H1 (cell line): ENCODE measurements at regions not wholly inside any gene's neighbourhood (a gene's known extent, or its start where the extent isn't known, plus 50 kb on each side); places are given as distances from the start of the nearest gene placed in this dataset.
A peak's percentile ranks its signal among the peaks of the same experiment; 100 is the strongest.

Source experiments
- CTCF ChIA-PET: fragments of 300-600 bp; sonication (Branson Sonifier 250); formaldehyde crosslinking; loops from one replicate; lab custom pipeline; 2021; ENCODE audit not compliant: partially characterized antibody; lab: Charles Lee
- POLR2A ChIA-PET: fragments of 300-600 bp; sonication (Branson Sonifier 250); formaldehyde crosslinking; loops from one replicate; lab custom pipeline; 2021; ENCODE audit warnings: inconsistent platforms; ENCODE audit not compliant: partially characterized antibody; lab: Charles Lee
- DNase-seq, 2 experiments: peaks; one replicate each; pipeline versions ENCODE4 v3.0.0 to v3.0.0-alpha.2; 2010 to 2022; ENCODE audit warnings: low spot score in 2 of 2, low read depth in 1 of 2, mixed read lengths in 1 of 2
- FAIRE-seq: peaks from 2 replicates; lab custom pipeline; 2011; peaks lifted over from hg19 to GRCh38; lab: Jason Lieb, UNC
- H2AFZ ChIP-seq: 2 replicates; pipeline ENCODE4 v1.8.1; 2012; ENCODE audit warnings: low read length, inconsistent platforms
- H2AK5ac ChIP-seq: 2 replicates; pipeline ENCODE4 v1.6.1; 2013; ENCODE audit warnings: low read depth, low read length
- H2BK120ac ChIP-seq: replicated peaks from 2 replicates; pipeline ENCODE3; 2013; ENCODE audit warnings: low read depth, low read length, inconsistent platforms
- H2BK12ac ChIP-seq: 2 replicates; pipeline ENCODE4 v1.6.1; 2013; ENCODE audit warnings: low read depth, low read length
- H2BK15ac ChIP-seq: 2 replicates; pipeline ENCODE4 v1.6.1; 2013; ENCODE audit warnings: low read length
- H2BK20ac ChIP-seq: 2 replicates; pipeline ENCODE4 v1.6.1; 2013; ENCODE audit warnings: low read length
- H2BK5ac ChIP-seq: 2 replicates; pipeline ENCODE4 v1.6.1; 2013; ENCODE audit warnings: low read depth, low read length
- H3K14ac ChIP-seq: 2 replicates; pipeline ENCODE4 v1.6.1; 2013; ENCODE audit warnings: inconsistent platforms; ENCODE audit not compliant: insufficient read length
- H3K18ac ChIP-seq: 2 replicates; pipeline ENCODE4 v1.6.1; 2013; ENCODE audit warnings: low read length; ENCODE audit errors: extremely low read depth
- H3K23ac ChIP-seq: 2 replicates; pipeline ENCODE4 v1.6.1; 2013; ENCODE audit warnings: inconsistent platforms; ENCODE audit not compliant: insufficient read length
- H3K23me2 ChIP-seq: 2 replicates; pipeline ENCODE4 v1.6.1; 2013; ENCODE audit warnings: low read depth, low read length
- H3K27ac ChIP-seq: 2 replicates; pipeline ENCODE4 v1.6.1; 2011; ENCODE audit warnings: low read depth, low read length, inconsistent platforms
- H3K27me3 ChIP-seq, 4 experiments: replicated peaks in 1 of 4; 1 replicate in 1 of 4; 2 replicates in 3 of 4; pipeline versions ENCODE4 v1.6.1 to v1.8.1; 2011 to 2013; ENCODE audit warnings: low read length in 3 of 4, mild to moderate bottlenecking in 3 of 4, inconsistent platforms in 2 of 4, mixed read lengths in 2 of 4, moderate library complexity in 1 of 4; ENCODE audit not compliant: control insufficient read depth in 3 of 4, insufficient read depth in 3 of 4; ENCODE audit errors: extremely low read depth in 1 of 4
- H3K36me3 ChIP-seq, 4 experiments: 2 replicates each; pipeline versions ENCODE4 v1.6.1 to v1.8.1; 2011 to 2013; ENCODE audit warnings: mild to moderate bottlenecking in 4 of 4, low read length in 3 of 4, moderate library complexity in 2 of 4, control low read depth in 1 of 4, inconsistent platforms in 1 of 4; ENCODE audit not compliant: insufficient read depth in 4 of 4, control insufficient read depth in 2 of 4
- H3K4ac ChIP-seq: replicated peaks from 2 replicates; pipeline ENCODE3; 2013; ENCODE audit warnings: low read length, low read depth, mixed read lengths, inconsistent platforms; ENCODE audit not compliant: insufficient read length
- H3K4me1 ChIP-seq, 4 experiments: replicated peaks in 1 of 4; 1 replicate in 1 of 4; 2 replicates in 3 of 4; pipeline versions ENCODE4 v1.6.1 to v1.8.1; 2011 to 2013; ENCODE audit warnings: low read length in 3 of 4, inconsistent platforms in 2 of 4, mixed read lengths in 1 of 4; ENCODE audit not compliant: insufficient read depth in 4 of 4, control insufficient read depth in 3 of 4
- H3K4me2 ChIP-seq, 2 experiments: 2 replicates each; pipeline versions ENCODE4 v1.6.1 to v1.8.1; 2011 to 2013; ENCODE audit warnings: low read depth in 2 of 2, low read length in 2 of 2, control low read depth in 1 of 2, inconsistent platforms in 1 of 2, mild to moderate bottlenecking in 1 of 2; ENCODE audit not compliant: insufficient read depth in 1 of 2
- H3K4me3 ChIP-seq, 4 experiments: fragments of 200-600, 300-600 bp in 1 of 4; sonication (generic), shearing (Covaris generic), sonication (Bioruptor Twin) in 1 of 4; 2 replicates each; pipeline versions ENCODE4 v1.5.1 to v1.8.1; 2011 to 2016; ENCODE audit warnings: low read length in 4 of 4, low read depth in 3 of 4, control low read depth in 2 of 4, inconsistent platforms in 2 of 4, mild to moderate bottlenecking in 2 of 4, mixed read lengths in 1 of 4, moderate library complexity in 1 of 4; ENCODE audit not compliant: insufficient read depth in 2 of 4; ENCODE audit errors: extremely low read depth in 1 of 4
- H3K56ac ChIP-seq: replicated peaks from 2 replicates; pipeline ENCODE3; 2013; ENCODE audit warnings: low read depth, mild to moderate bottlenecking, mixed read lengths, low read length, inconsistent platforms; ENCODE audit not compliant: insufficient read length
- H3K79me1 ChIP-seq: 2 replicates; pipeline ENCODE4 v1.6.1; 2013; ENCODE audit warnings: low read depth, low read length, control low read depth
- H3K79me2 ChIP-seq, 2 experiments: 2 replicates each; pipeline versions ENCODE4 v1.6.1 to v1.8.1; 2012 to 2013; ENCODE audit warnings: low read length in 2 of 2, mild to moderate bottlenecking in 2 of 2, inconsistent platforms in 1 of 2; ENCODE audit not compliant: insufficient read depth in 2 of 2, control insufficient read depth in 1 of 2
- H3K9ac ChIP-seq, 4 experiments: replicated peaks in 1 of 4; 1 replicate in 1 of 4; 2 replicates in 3 of 4; pipeline versions ENCODE4 v1.6.1 to v1.8.1; 2011 to 2013; ENCODE audit warnings: low read depth in 3 of 4, low read length in 3 of 4, control low read depth in 2 of 4, mild to moderate bottlenecking in 2 of 4, moderate library complexity in 2 of 4, inconsistent platforms in 1 of 4; ENCODE audit errors: extremely low read depth in 1 of 4
- H3K9me3 ChIP-seq, 2 experiments: 2 replicates each; pipeline versions ENCODE4 v1.6.1 to v1.8.1; 2012 to 2013; ENCODE audit warnings: mild to moderate bottlenecking in 2 of 2, moderate library complexity in 2 of 2, control low read depth in 1 of 2, inconsistent platforms in 1 of 2, low read depth in 1 of 2, low read length in 1 of 2, mixed read lengths in 1 of 2; ENCODE audit not compliant: insufficient read depth in 2 of 2
- H4K20me1 ChIP-seq, 2 experiments: replicated peaks in 1 of 2; 2 replicates each; pipeline versions ENCODE3 to v1.8.1; 2011 to 2013; ENCODE audit warnings: inconsistent platforms in 2 of 2, low read length in 2 of 2, mild to moderate bottlenecking in 1 of 2; ENCODE audit not compliant: insufficient read depth in 2 of 2, control insufficient read depth in 1 of 2
- H4K5ac ChIP-seq: 2 replicates; pipeline ENCODE4 v1.6.1; 2013; ENCODE audit warnings: low read length, low read depth, mixed read lengths, inconsistent platforms; ENCODE audit not compliant: insufficient read length
- H4K8ac ChIP-seq: 2 replicates; pipeline ENCODE4 v1.8.0; 2013; ENCODE audit warnings: mild to moderate bottlenecking, moderate library complexity, low read length, inconsistent platforms; ENCODE audit not compliant: insufficient read depth; ENCODE audit errors: extremely low read depth
- H4K91ac ChIP-seq: replicated peaks from 2 replicates; pipeline ENCODE3; 2013; ENCODE audit warnings: low read length, mixed read lengths, inconsistent platforms; ENCODE audit not compliant: insufficient read length
- EZH2 ChIP-seq: fragments of 200-600 bp; sonication (generic); IDR thresholded peaks from 2 replicates; pipeline ENCODE4 v1.7.1; 2012; ENCODE audit warnings: low read depth, mild to moderate bottlenecking, moderate library complexity, low read length, inconsistent platforms; ENCODE audit not compliant: severe bottlenecking
- FOSL1 ChIP-seq: IDR thresholded peaks from 2 replicates; pipeline ENCODE4 v1.6.1; 2011; ENCODE audit warnings: mild to moderate bottlenecking, low read depth, low read length, moderate library complexity; ENCODE audit not compliant: insufficient read depth
- JUN ChIP-seq: IDR thresholded peaks from 2 replicates; pipeline ENCODE4 v1.6.1; 2011; ENCODE audit warnings: low read depth, mild to moderate bottlenecking, improper control_type of control experiment, low read length
- RAD21 ChIP-seq, 2 experiments: IDR thresholded peaks in 1 of 2; conservative IDR thresholded peaks in 1 of 2; 2 replicates each; pipeline ENCODE4 v1.6.1; 2011; ENCODE audit warnings: low read depth in 2 of 2, low read length in 2 of 2, improper control_type of control experiment in 1 of 2, inconsistent platforms in 1 of 2, mild to moderate bottlenecking in 1 of 2, moderate library complexity in 1 of 2
- RFX5 ChIP-seq: IDR thresholded peaks from 2 replicates; pipeline ENCODE4 v1.6.1; 2011; ENCODE audit warnings: low read depth, low read length, improper control_type of control experiment, borderline replicate concordance
- RXRA ChIP-seq: IDR thresholded peaks from 2 replicates; pipeline ENCODE4 v1.6.1; 2011; ENCODE audit warnings: low read depth, mild to moderate bottlenecking, low read length, moderate library complexity; ENCODE audit not compliant: insufficient read depth
- SP2 ChIP-seq: IDR thresholded peaks from 2 replicates; pipeline ENCODE4 v1.6.1; 2012; ENCODE audit warnings: mild to moderate bottlenecking, low read length, inconsistent platforms
- TAF1 ChIP-seq: IDR thresholded peaks from 2 replicates; pipeline ENCODE4 v1.6.1; 2011; ENCODE audit warnings: mild to moderate bottlenecking, low read depth, low read length
- YY1 ChIP-seq: IDR thresholded peaks from 2 replicates; pipeline ENCODE4 v1.6.1; 2011; ENCODE audit warnings: low read depth, mild to moderate bottlenecking, low read length
- whole genome bisulfite sequencing, 2 experiments: shearing (Covaris generic) in 1 of 2; methylation state at CpG; one replicate each; pipeline versions ENCODE4 v1.1.6 to v1.1.7; 2013 to 2015; ENCODE audit warnings: low lambda C conversion rate in 2 of 2, mixed read lengths in 2 of 2, inconsistent platforms in 1 of 2, low coverage in 1 of 2, missing lambda C conversion rate in 1 of 2; ENCODE audit not compliant: insufficient replicate concordance in 2 of 2, insufficient coverage in 1 of 2, insufficient read length in 1 of 2; ENCODE audit errors: extremely low coverage in 1 of 2, missing lambda C conversion rate in 1 of 2; 5-methylcytosine and 5-hydroxymethylcytosine counted together
- TF ChIP-seq, protein P1 (sequence below): IDR thresholded peaks from 2 replicates; pipeline ENCODE4 v1.6.1; 2012; ENCODE audit warnings: inconsistent platforms
- TF ChIP-seq, protein P2 (sequence below), 3 experiments: IDR thresholded peaks; 1 replicate in 2 of 3; 2 replicates in 1 of 3; pipeline versions ENCODE4 v1.5.1 to v1.6.1; 2011; ENCODE audit warnings: low read length in 3 of 3, mild to moderate bottlenecking in 3 of 3, inconsistent platforms in 2 of 3, low read depth in 1 of 3, moderate library complexity in 1 of 3; ENCODE audit not compliant: insufficient read depth in 1 of 3; ENCODE audit errors: control extremely low read depth in 1 of 3

DNA sequence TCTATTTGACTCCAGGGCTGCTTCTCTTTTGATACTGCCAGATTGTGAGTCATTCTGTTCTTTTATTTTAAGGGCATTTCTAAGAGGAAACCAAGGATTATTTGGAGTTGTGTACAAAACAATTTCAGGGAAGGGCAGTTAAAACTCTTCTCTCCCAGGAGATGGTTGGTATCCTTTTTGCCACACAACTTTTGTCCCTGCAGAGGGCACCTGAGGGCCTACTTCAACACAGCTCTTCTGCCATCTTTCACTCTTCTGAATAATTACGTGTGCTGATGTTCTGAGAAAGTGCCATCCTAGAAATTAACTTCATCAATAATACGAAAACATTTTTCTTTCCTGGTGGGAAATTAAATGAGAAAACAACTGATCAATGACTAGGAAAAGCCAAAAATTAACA lies 75.7 kb upstream of the GADL1 start:
- POLR2A ChIA-PET, result no interaction called here
- H3K9me3 ChIP-seq, result no peaks in the 10 kb centered on the region
- no peaks in the 10 kb centered on the region for H3K4me1 ChIP-seq
- no peak overlapping the region for H3K27ac ChIP-seq
- WGBS, 2 experiments, result 78% methylated on average over 2 of the region's 2 CpGs; no CpG with 5 or more reads in 1 of the 2 experiments
- H2BK15ac ChIP-seq, result no peak overlapping the region
- H3K56ac ChIP-seq, result no peak overlapping the region
- no peak overlapping the region for H2BK5ac ChIP-seq
- no peak overlapping the region for H3K23ac ChIP-seq
- no peak for FAIRE-seq
- DNase-seq, result no peak
- H3K23me2 ChIP-seq, result no peaks in the 10 kb centered on the region; the same call in 1 of the 2 replicates
- H4K5ac ChIP-seq, result no peak overlapping the region
- no peak overlapping the region for H3K4ac ChIP-seq
- no peak overlapping the region for H2AK5ac ChIP-seq
- H4K20me1 ChIP-seq, result no peaks in the 10 kb centered on the region
- H4K8ac ChIP-seq, result no peak overlapping the region
- H3K18ac ChIP-seq, result no peak overlapping the region
- H3K27me3 ChIP-seq, result peaks cover 0 to 1% (median 0%) of the 10 kb centered on the region in 4 experiments; a peak in 1 of 7 replicates
- H3K79me1 ChIP-seq, result no peaks in the 10 kb centered on the region
- no peaks in the 10 kb centered on the region; a peak in 1 of 8 replicates for H3K36me3 ChIP-seq
- no peak overlapping the region for H3K4me3 ChIP-seq
- no peak overlapping the region for H2BK20ac ChIP-seq
- no peak overlapping the region for H2BK12ac ChIP-seq
- H3K4me2 ChIP-seq, result no peak overlapping the region
- no peak overlapping the region for H2AFZ ChIP-seq
- no peak overlapping the region for H3K9ac ChIP-seq
- no peak overlapping the region for H2BK120ac ChIP-seq
- no peak overlapping the region for H4K91ac ChIP-seq
- CTCF ChIA-PET, result interaction anchor here (1.0 to 1.6 kb wide), 3 partner anchors 14 to 240 kb away, joined by 3 to 4 read pairs (median 4); no protein-coding TSS in a partner anchor
- H3K79me2 ChIP-seq, result no peaks in the 10 kb centered on the region
- no peak overlapping the region for H3K14ac ChIP-seq
- TF ChIP-seq, protein P1, sequence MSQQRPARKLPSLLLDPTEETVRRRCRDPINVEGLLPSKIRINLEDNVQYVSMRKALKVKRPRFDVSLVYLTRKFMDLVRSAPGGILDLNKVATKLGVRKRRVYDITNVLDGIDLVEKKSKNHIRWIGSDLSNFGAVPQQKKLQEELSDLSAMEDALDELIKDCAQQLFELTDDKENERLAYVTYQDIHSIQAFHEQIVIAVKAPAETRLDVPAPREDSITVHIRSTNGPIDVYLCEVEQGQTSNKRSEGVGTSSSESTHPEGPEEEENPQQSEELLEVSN, result no peak
- TF ChIP-seq FOSL1 (no peak), EZH2 (no peak), RXRA (no peak), YY1 (no peak), TAF1 (no peak), JUN (no peak), RAD21 (IDR thresholded peaks at IDR 0.05 in 1 of 2, conservative IDR thresholded peaks at IDR 0.05 in 1 of 2; ENCODE audit: low read depth in 2 of 2, low read length in 2 of 2) (peak; percentile 64 to 67), RFX5 (no peak), SP2 (no peak)
- TF ChIP-seq, protein P2, sequence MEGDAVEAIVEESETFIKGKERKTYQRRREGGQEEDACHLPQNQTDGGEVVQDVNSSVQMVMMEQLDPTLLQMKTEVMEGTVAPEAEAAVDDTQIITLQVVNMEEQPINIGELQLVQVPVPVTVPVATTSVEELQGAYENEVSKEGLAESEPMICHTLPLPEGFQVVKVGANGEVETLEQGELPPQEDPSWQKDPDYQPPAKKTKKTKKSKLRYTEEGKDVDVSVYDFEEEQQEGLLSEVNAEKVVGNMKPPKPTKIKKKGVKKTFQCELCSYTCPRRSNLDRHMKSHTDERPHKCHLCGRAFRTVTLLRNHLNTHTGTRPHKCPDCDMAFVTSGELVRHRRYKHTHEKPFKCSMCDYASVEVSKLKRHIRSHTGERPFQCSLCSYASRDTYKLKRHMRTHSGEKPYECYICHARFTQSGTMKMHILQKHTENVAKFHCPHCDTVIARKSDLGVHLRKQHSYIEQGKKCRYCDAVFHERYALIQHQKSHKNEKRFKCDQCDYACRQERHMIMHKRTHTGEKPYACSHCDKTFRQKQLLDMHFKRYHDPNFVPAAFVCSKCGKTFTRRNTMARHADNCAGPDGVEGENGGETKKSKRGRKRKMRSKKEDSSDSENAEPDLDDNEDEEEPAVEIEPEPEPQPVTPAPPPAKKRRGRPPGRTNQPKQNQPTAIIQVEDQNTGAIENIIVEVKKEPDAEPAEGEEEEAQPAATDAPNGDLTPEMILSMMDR (IDR thresholded peaks at IDR 0.05; ENCODE audit: control extremely low read depth in 1 of 3, insufficient read depth in 1 of 3, low read depth in 1 of 3, low read length in 3 of 3), result peak in 2 of 3 experiments; percentile 27 to 31; a peak in 2 of 4 replicates
